ENCODE measurements at regions not wholly inside any gene's neighbourhood (a gene's known extent, or its start where the extent isn't known, plus 50 kb on each side); places are given as distances from the start of the nearest gene placed in this dataset.

DNA sequence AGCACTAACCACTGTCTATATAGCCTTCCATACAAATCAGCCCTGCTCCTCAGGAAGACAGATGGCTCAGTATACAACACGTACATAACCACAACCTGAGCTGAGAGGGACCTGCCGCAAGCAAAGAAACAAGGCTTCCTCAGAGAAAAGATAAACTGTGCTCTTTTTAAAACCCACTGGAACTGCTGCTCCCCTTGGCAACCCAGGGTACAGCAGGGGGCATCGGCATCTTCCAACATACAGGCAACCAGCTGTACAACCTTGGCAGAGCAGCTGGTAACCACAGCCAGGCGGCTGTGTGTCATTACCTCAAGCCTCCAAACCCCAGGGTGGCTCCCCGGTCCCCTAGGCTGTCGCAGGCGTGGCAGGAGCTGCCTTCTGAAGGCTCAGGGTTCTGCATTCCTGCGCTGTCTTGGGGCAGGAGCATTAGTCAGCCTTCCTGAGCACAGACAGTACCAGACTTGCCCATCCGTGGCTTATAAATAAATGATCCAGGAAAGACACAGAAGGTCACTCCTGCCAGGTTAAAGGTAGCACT lies 249.5 kb downstream of the ADGRG6 start:
- TF ChIP-seq, protein P1, sequence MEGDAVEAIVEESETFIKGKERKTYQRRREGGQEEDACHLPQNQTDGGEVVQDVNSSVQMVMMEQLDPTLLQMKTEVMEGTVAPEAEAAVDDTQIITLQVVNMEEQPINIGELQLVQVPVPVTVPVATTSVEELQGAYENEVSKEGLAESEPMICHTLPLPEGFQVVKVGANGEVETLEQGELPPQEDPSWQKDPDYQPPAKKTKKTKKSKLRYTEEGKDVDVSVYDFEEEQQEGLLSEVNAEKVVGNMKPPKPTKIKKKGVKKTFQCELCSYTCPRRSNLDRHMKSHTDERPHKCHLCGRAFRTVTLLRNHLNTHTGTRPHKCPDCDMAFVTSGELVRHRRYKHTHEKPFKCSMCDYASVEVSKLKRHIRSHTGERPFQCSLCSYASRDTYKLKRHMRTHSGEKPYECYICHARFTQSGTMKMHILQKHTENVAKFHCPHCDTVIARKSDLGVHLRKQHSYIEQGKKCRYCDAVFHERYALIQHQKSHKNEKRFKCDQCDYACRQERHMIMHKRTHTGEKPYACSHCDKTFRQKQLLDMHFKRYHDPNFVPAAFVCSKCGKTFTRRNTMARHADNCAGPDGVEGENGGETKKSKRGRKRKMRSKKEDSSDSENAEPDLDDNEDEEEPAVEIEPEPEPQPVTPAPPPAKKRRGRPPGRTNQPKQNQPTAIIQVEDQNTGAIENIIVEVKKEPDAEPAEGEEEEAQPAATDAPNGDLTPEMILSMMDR (conservative IDR thresholded peaks at IDR 0.05), result no peak
- TF ChIP-seq ZFX (IDR thresholded peaks at IDR 0.05), result no peak

Data from C4-2B (cell line).